ENCODE measurements at regions not wholly inside any gene's neighbourhood (a gene's known extent, or its start where the extent isn't known, plus 50 kb on each side); places are given as distances from the start of the nearest gene placed in this dataset.
"Not testable (repeated sequence)": the region's sequence is repeated elsewhere in the genome, so short reads cannot be mapped to it uniquely, and the experiment has no call there.

DNA sequence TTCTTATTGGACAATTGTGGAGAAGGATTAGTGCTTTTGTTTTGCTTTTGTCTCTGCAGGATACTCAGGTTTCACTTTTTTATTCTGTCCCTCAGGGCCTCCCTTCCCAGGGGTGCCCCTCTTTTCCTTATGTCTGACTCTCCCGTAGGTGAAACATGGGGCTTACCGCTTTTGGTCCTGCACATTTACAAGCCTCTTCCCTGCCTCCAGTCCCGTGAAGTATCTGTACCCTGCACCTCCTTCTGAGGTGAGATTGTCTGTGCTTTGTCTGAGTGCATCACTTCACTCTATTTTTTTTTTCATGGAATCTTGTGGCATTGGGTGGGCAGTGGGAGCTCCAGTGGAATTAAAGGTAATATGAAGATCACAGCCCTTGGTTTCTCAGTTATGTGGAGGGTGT is 758.1 kb upstream of the TPTE start:
- no peaks in the 10 kb centered on the region for H3K27me3 Mint-ChIP-seq (ENCODE audit: low read depth)

DNA sequence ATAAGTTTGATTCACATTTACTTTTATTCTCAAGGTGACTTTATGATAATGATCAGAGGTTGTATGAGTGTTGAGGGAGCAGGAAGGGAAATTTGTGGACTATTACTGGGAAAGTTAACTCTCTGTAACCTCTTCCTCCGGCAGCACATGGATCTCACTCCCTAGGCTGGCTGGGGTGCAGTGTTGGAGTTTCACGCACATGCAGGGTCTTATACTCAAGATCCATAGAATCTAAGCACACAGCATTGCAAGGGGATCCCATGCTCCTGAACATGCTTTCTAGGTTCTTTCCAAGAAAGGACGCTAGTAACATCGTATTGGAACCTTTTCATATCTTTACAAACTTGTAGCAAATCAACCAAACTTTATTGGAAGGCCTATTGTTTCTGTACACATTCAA is 757.6 kb upstream of the TPTE start:
- no peaks in the 10 kb centered on the region for H3K9me3 Mint-ChIP-seq
- TF ChIP-seq, protein P1, sequence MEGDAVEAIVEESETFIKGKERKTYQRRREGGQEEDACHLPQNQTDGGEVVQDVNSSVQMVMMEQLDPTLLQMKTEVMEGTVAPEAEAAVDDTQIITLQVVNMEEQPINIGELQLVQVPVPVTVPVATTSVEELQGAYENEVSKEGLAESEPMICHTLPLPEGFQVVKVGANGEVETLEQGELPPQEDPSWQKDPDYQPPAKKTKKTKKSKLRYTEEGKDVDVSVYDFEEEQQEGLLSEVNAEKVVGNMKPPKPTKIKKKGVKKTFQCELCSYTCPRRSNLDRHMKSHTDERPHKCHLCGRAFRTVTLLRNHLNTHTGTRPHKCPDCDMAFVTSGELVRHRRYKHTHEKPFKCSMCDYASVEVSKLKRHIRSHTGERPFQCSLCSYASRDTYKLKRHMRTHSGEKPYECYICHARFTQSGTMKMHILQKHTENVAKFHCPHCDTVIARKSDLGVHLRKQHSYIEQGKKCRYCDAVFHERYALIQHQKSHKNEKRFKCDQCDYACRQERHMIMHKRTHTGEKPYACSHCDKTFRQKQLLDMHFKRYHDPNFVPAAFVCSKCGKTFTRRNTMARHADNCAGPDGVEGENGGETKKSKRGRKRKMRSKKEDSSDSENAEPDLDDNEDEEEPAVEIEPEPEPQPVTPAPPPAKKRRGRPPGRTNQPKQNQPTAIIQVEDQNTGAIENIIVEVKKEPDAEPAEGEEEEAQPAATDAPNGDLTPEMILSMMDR (IDR thresholded peaks at IDR 0.05; ENCODE audit: unreplicated experiment): no peak
- H3K4me3 Mint-ChIP-seq: no peak overlapping the region
- no peaks in the 10 kb centered on the region for H3K4me1 Mint-ChIP-seq
- H3K27ac Mint-ChIP-seq: no peak overlapping the region
- no peak for DNase-seq (ENCODE audit: low spot score in 2 of 2, unreplicated experiment in 2 of 2)
- H3K36me3 Mint-ChIP-seq: no peaks in the 10 kb centered on the region
- H3K27me3 Mint-ChIP-seq (ENCODE audit: low read depth): no peaks in the 10 kb centered on the region

More for the DNA sequence above, 758.1 kb upstream of the TPTE start:
- H3K27ac Mint-ChIP-seq: no peak overlapping the region
- H3K9me3 Mint-ChIP-seq: no peaks in the 10 kb centered on the region
- no peak overlapping the region for H3K4me3 Mint-ChIP-seq
- TF ChIP-seq, protein P1 (IDR thresholded peaks at IDR 0.05; ENCODE audit: unreplicated experiment): no peak
- H3K4me1 Mint-ChIP-seq: no peaks in the 10 kb centered on the region
- no peaks in the 10 kb centered on the region for H3K36me3 Mint-ChIP-seq
- DNase-seq (ENCODE audit: low spot score in 2 of 2, unreplicated experiment in 2 of 2): no peak

DNA sequence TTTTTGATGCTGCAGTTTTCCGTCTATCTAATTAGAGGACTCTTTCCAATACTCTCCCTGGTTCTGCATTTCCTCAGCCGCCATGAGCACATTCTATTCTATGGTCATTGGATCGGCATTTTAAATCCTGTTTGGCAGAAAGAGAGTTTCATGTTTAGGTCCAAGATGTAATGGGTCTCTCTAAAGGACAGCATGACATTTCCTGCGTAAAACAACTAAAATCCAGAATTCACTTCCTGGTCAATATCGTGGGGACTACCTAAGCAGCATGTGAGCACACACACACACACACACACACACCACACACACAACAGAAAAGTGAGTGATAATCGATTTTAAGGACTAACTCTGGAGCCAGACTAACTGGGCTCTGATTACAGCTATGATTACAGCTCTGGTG is 757.1 kb upstream of the TPTE start:
- not testable (repeated sequence) for H3K9me3 Mint-ChIP-seq; H3K4me1 Mint-ChIP-seq; H3K4me3 Mint-ChIP-seq; H3K36me3 Mint-ChIP-seq; H3K27ac Mint-ChIP-seq; DNase-seq (ENCODE audit: low spot score in 2 of 2, unreplicated experiment in 2 of 2); H3K27me3 Mint-ChIP-seq (ENCODE audit: low read depth)

DNA sequence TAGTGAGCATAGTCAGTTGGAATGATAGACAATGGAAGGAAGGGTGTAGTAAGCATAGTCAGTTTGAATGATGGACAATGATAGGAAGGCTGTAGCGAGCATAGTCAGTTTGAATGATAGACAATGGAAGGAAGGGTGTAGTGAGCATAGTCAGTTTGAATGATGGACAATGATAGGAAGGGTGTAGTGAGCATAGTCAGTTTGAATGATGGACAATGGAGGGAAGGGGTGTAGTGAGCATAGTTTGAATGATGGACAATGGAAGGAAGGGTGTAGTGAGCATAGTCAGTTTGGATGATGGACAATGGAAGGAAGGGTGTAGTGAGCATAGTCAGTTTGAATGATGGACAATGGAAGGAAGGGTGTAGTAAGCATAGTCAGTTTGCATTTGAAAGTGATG is 755.8 kb upstream of the TPTE start:
- not testable (repeated sequence) for H3K27ac Mint-ChIP-seq; H3K4me3 Mint-ChIP-seq; H3K4me1 Mint-ChIP-seq; DNase-seq (ENCODE audit: low spot score in 2 of 2, unreplicated experiment in 2 of 2); H3K36me3 Mint-ChIP-seq; H3K27me3 Mint-ChIP-seq (ENCODE audit: low read depth); H3K9me3 Mint-ChIP-seq

DNA sequence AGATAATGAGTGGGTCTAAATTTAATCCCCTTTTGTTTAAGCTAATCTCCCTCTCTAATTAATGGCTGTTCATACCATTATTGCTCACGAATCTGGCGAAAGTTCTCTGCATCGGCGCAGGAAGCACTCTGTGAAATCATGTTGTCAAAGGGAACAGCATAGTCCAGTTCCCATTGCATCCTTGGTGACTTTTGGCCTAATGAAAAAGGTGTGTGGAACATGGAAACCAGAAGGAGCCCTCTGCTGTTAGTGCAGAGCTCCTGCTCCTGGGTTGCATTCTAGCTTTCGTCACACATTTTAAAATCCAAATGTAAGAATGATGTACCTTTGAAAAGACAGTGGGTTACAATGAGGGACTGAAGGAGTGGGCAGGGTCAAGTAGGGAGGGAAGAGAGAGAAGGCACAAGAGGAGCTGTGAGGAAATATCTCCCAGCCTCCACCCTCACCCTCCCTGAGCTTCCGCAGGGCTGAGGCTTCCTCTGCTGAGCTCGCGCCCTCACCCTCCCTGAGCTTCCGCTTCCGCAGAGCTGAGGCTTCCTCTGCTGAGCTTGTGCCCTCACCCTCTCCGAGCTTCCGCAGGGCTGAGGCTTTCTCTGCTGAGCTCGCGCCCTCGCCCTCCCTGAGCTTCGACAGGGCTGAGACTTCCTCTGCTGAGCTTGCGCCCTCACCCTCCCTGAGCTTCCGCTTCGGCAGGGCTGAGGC is 754.3 kb upstream of the TPTE start:
- not testable (repeated sequence) for H3K9me3 Mint-ChIP-seq; H3K27me3 Mint-ChIP-seq (ENCODE audit: low read depth); DNase-seq (ENCODE audit: low spot score in 2 of 2, unreplicated experiment in 2 of 2); H3K27ac Mint-ChIP-seq; H3K4me1 Mint-ChIP-seq; H3K36me3 Mint-ChIP-seq; H3K4me3 Mint-ChIP-seq

DNA sequence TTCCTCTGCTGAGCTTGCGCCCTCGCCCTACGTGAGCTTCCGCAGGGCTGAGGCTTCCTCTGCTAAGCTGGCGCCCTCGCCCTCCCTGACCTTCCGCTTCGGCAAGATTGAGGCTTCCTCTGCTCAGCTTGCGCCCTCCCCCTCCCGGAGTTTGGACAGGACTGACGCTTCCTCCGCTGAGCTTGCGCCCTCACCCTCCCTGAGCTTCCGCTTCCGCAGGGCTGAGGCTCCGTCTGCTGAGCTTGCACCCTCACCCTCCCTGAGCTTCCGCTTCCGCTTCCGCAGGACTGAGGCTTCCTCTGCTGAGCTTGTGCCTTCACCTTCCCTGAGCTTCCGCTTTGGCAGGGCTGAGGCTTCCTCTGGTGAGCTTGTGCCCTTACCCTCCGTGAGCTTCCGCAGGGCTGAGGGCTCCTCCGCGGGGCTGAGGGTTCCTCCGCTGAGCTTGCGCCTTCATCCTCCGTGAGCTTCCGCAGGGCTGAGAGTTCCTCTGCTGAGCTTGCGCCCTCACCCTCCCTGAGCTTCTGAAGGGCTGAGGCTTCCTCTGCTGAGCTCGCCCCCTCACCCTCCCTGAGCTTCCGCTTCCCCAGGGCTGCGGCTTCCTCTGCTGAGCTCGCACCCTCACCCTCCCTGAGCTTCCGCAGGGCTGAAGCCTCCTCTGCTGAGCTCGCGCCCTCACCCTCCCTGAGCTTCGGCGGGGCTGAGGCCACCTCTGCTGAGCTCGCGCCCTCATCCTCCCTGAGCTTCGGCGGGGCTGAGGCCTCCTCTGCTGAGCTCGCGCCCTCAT is 753.6 kb upstream of the TPTE start:
- TF ChIP-seq, protein P1 (IDR thresholded peaks at IDR 0.05; ENCODE audit: unreplicated experiment): no peak
- Mint-ChIP-seq H3K4me3 (no peak overlapping the region), H3K36me3 (no peaks in the 10 kb centered on the region), H3K27ac (no peak overlapping the region), H3K9me3 (no peaks in the 10 kb centered on the region), H3K27me3 (ENCODE audit: low read depth) (no peaks in the 10 kb centered on the region), H3K4me1 (no peaks in the 10 kb centered on the region)
- no peak for DNase-seq (ENCODE audit: low spot score in 2 of 2, unreplicated experiment in 2 of 2)

DNA sequence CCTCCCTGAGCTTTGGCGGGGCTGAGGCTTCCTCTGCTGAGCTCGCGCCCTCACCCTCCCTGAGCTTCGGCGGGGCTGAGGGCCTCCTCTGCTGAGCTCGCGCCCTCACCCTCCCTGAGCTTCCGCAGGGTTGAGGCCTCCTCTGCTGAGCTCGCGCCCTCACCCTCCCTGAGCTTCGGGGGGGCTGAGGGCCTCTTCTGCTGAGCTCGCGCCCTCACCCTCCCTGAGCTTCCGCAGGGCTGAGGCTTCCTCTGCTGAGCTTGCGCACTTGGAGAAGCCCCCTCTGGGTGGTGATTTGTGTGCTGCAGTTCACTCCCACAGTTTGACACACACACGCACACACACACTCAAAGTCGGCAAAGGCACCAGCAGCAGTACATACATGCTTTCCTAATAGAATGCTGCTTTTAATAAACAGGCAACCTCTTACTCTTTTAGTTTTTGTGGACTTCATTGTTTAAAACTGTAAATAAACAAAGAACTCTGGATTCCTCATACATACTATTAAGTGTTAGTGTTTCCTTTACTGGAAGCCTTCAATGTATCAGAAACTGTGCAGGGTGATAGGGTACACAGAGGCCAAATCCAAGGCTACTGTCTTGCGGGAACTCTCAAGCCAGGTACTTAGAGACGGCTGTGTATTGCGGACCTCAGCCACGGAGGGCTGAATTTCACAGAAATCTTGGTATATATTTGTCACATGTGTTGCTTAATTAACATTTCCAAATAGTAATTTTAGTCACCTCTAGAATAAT is 752.8 kb upstream of the TPTE start:
- H3K27ac Mint-ChIP-seq; H3K36me3 Mint-ChIP-seq; H3K27me3 Mint-ChIP-seq (ENCODE audit: low read depth); H3K9me3 Mint-ChIP-seq; H3K4me1 Mint-ChIP-seq; H3K4me3 Mint-ChIP-seq; DNase-seq (ENCODE audit: low spot score in 2 of 2, unreplicated experiment in 2 of 2): not testable (repeated sequence)

DNA sequence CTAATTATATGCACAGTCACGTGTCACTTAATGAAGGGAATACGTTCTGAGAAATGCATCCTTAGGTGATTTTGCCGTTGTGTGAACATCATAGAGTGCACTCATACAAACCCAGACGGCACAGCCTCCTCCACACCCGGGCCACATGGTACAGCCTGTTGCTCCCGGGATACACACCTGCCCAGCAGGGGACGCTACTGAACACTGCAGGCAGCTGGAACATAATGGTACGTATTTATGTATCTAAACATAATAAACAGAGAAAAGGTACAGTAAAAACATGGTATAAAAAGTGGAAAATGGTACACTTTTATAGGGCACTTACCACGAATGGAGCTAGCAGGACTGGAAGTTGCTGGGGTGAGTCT is 752.3 kb upstream of the TPTE start:
- H3K4me1 Mint-ChIP-seq: not testable (repeated sequence)

DNA sequence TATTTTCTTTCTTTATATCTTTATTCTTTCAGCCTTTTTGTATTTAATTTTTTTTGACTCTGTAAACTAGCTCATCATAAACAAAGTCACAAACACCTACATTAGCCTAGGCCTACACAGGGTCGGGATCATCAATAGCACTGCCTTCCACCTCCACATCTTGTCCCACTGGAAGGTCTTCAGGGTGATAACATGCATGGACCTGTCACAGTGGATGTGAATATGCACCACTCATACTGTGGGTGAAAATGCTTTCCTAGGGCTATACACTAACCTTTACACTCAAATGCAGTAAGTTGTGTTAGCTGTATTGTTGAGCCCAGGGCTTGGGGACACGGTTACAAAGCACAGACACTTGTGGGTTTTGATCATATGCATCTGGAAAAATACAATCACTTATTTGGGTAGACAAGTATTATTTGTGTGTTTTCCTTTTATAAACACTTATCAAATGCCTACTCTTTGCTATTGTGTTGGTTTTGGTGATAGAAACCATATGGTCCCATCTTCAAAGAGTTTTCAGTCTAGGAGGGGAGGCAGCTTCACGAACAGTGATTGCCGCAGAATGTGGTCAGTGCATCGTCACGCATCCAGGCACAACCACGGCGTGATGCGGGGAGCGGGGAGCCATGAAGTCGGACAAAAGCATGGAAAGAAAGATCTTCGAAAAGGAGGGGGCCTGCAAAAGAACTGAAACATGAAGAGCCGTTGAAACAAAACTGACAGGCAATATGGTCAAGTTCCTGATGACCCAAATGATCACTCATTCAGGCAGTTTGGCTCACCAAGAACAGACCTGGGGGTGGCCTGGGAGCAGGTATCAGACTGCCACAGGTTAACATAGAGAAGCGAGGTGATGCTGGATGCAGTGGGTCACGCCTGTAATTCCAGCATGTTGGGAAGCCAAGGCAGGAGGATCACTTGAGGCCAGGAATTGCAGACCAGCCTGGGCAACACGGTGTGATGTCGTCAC is 751.4 kb upstream of the TPTE start:
- H3K36me3 Mint-ChIP-seq; H3K27ac Mint-ChIP-seq; H3K4me3 Mint-ChIP-seq; H3K4me1 Mint-ChIP-seq; DNase-seq (ENCODE audit: low spot score in 2 of 2, unreplicated experiment in 2 of 2); H3K27me3 Mint-ChIP-seq (ENCODE audit: low read depth): not testable (repeated sequence)
- H3K9me3 Mint-ChIP-seq: peaks cover 14% of the 10 kb centered on the region

More for the DNA sequence above, 752.3 kb upstream of the TPTE start:
- H3K27me3 Mint-ChIP-seq (ENCODE audit: low read depth); DNase-seq (ENCODE audit: low spot score in 2 of 2, unreplicated experiment in 2 of 2); H3K4me3 Mint-ChIP-seq; H3K27ac Mint-ChIP-seq; H3K36me3 Mint-ChIP-seq; H3K9me3 Mint-ChIP-seq: not testable (repeated sequence)
